ENCODE measurements at regions not wholly inside any gene's neighbourhood (a gene's known extent, or its start where the extent isn't known, plus 50 kb on each side); places are given as distances from the start of the nearest gene placed in this dataset.
"Not testable (repeated sequence)": the region's sequence is repeated elsewhere in the genome, so short reads cannot be mapped to it uniquely, and the experiment has no call there.

DNA sequence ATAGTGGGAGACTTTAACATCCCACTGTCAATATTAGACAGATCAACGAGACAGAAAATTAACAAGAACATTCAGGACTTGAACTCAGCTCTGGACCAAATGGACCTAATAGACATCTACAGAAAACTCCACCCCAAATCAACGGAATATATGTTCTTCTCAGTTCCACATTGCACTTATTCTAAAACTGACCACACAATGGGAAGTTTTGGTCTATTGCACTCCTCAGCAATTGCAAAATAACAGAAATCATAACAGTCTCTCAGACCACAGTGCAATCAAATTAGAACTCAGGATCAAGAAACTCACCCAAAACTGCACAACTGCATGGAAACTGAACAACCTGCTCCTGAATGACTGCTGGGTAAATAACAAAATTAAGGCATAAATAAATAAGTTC lies 449.9 kb upstream of the FANCL start:
- not testable (repeated sequence) for DNase-seq (ENCODE audit: low spot score)

GRCh38 chr2:58688813-58689212 lies 447.7 kb upstream of the FANCL start:
- in situ Hi-C loops (cut with HindIII; ENCODE audit: low sequenced_read_pairs) = no loop called here
- DNase-seq (ENCODE audit: low spot score) = no peak

More for the DNA sequence above, 449.9 kb upstream of the FANCL start:
- in situ Hi-C loops (cut with HindIII; ENCODE audit: low sequenced_read_pairs) = not testable (repeated sequence)

DNA sequence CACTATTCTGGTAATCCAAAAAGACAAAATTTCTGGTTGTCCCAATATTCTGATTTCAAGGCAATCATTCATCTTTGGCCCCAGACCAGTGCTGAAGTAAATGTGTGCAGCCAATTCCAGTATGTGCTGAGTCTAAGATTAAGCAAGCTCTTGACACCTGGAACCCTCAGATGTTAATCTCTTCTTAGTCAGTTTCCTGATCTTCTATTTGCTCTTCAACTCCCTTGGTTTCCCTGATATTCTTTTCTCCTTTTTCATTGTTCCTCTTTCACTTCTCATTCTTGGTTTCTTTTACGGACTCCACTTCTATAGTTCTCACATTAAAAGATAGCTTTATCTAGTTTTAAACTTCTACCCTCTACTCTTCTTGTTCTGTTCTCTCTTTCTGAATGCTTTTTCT lies 445.7 kb upstream of the FANCL start:
- in situ Hi-C loops (cut with HindIII; ENCODE audit: low sequenced_read_pairs) = no loop called here
- no peak for DNase-seq (ENCODE audit: low spot score)

DNA sequence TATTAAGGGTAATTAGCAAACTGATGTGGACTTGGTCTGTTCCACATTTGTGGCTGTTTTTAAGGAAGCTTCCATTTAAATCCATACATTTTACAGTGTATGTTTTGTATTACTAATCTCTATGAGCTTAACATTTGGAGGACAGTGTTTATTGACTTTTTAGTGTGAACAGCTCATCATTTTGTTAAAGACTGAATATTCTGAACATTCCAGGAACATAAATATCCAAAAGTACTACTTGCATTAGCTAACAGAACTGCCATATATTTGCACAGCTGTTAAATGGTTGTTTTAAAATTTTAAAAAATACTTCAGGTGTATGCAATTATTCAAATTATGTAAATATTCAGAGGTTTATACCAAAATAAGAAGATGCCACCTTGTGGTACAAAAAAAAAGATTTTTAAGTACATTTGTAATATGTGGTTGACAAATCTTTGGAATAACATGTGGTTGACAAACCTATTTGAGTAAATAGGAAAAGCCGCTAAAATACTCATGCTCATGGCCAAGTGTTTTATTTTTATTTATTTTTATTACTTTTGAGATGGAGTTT lies 439.7 kb upstream of the FANCL start:
- DNase-seq (ENCODE audit: low spot score) = no peak
- in situ Hi-C loops (cut with HindIII; ENCODE audit: low sequenced_read_pairs) = no loop called here

DNA sequence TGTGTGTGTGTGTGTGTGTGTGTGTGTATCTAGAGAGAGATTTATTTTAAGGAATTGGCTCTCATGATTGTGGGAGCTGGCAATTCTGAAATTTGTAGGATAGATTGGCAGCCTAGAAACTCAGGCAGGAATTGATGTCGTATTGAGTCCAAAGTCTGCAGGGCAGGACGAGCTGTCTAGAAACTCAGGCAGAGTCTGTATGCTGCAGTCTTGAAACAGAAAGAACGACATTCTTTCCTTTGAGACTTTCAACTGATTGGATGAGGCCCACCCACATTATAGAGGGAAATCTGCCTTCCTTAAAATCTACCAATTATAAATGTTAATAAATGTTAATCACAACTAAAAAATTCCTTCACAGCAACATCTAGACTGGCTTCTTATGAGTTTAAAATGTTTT lies 436.6 kb upstream of the FANCL start:
- DNase-seq (ENCODE audit: low spot score) = no peak
- in situ Hi-C loops (cut with HindIII; ENCODE audit: low sequenced_read_pairs) = no loop called here

- in situ Hi-C loops (cut with HindIII; ENCODE audit: low sequenced_read_pairs) = no loop called here
- DNase-seq (ENCODE audit: low spot score) = no peak
These were observed 430.6 kb upstream of the FANCL start for GRCh38 chr2:58671675-58672074.

- in situ Hi-C loops (cut with HindIII; ENCODE audit: low sequenced_read_pairs) = no loop called here
- no peak for DNase-seq (ENCODE audit: low spot score)
These were observed 428.9 kb upstream of the FANCL start for GRCh38 chr2:58669998-58670397.

- in situ Hi-C loops (cut with HindIII; ENCODE audit: low sequenced_read_pairs) = no loop called here
These were observed 426.1 kb upstream of the FANCL start for GRCh38 chr2:58667137-58667774.

DNA sequence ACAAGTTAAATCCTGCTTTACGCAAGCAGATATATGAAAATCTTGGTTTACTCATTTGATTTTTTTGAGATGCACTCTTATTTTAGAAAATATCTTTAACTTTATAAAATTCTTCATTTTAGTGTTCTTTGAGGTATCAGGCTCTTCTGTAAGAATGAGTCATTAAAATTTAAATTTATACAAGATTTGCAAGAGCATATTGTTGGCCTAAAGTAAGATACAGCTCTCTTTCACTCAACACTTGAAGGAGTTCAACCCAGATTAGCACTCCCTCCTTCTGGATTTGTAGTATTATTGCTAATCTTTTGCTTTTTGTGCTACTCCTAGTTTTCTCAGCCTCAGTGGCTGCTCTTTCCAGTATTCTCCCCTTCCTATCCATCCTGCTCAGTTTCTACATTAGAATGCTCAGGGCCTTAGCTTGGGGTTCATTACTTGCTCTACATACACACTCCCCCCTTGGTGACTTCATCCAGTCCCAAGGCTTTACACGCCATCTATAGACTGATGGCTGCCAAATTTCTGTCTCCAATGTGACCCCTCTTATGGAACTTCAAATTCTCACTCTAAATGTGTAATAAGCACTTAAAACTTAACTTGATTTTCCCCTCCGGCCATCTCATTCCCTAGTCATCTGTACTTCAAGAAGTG lies 425.3 kb upstream of the FANCL start:
- in situ Hi-C loops (cut with HindIII; ENCODE audit: low sequenced_read_pairs) = no loop called here
- no peak for DNase-seq (ENCODE audit: low spot score)

More at GRCh38 chr2:58667137-58667774, 426.1 kb upstream of the FANCL start:
- DNase-seq (ENCODE audit: low spot score) = no peak

GRCh38 chr2:58665154-58665553 lies 424.0 kb upstream of the FANCL start:
- DNase-seq (ENCODE audit: low spot score) = no peak
- in situ Hi-C loops (cut with HindIII; ENCODE audit: low sequenced_read_pairs) = no loop called here

DNA sequence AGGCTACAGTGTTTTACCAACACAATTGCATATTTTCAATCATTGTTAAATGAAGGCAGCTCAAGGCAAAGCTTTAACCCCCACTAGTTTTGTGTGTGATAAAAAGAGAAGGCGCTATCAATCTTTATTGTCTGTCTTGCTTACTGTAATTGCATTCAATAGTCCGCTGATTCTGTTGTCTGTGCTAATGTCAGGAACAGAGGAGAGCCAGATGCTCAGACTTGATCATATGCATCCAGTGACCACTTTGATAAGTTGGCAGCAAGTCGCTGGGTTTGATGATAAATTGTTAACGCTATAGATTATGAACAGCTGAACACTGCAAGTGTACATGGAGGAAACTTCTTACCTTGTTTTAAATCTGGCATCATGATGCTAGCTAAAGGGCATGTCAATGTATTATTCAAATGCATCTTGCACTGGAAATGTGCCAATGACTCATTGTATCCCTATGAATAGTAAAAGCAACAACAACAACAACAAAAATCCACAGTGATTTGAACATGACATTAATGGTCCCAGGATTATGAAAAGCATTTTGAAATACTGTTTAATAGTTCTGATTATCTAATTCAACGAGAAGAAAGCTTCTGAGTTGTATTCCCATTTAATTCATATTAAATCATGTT lies 423.5 kb upstream of the FANCL start:
- DNase-seq (ENCODE audit: low spot score) = no peak
- in situ Hi-C loops (cut with HindIII; ENCODE audit: low sequenced_read_pairs) = no loop called here

DNA sequence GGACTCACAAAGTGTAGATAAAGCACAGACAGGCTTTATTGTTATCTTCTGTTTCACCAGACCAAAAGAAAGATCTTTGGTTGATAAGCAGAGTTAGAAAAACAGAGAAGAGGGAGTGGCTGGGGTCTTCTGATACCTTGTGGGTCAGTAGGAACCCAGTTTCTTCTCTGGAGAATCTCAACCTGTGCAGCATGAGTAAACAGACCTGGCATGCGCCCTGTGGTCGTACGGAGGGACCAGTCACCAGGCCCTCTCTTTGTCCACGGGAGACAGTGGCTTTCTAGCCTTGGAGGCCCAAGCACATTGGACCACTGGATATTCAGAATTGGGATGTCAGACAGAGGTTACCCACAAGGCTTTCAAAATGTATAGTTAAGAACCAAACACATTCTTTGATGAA lies 418.9 kb upstream of the FANCL start:
- in situ Hi-C loops (cut with HindIII; ENCODE audit: low sequenced_read_pairs) = no loop called here
- DNase-seq (ENCODE audit: low spot score) = no peak

GRCh38 chr2:58655152-58655551 lies 414.0 kb upstream of the FANCL start:
- no peak for DNase-seq (ENCODE audit: low spot score)
- in situ Hi-C loops (cut with HindIII; ENCODE audit: low sequenced_read_pairs) = no loop called here

DNA sequence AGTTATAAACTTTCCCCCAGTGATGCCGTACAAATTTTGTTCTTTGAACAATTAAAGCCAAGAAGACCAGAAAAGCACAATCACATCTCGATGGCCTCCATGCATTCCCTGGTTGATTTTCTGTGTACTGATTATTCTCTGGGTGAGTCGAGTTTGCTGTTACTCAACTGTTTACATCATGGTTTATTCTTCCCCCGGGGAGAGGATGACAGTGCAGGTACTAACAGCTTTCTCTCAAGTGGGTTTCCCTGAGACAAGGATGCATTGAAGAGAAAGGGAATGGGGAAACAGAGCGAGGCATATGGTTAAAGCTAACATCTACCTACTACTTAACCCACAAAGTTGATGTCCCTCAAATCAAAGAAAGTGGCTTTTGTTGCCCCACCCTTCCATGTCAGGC lies 410.8 kb upstream of the FANCL start:
- in situ Hi-C loops (cut with HindIII; ENCODE audit: low sequenced_read_pairs) = no loop called here
- DNase-seq (ENCODE audit: low spot score) = no peak

DNA sequence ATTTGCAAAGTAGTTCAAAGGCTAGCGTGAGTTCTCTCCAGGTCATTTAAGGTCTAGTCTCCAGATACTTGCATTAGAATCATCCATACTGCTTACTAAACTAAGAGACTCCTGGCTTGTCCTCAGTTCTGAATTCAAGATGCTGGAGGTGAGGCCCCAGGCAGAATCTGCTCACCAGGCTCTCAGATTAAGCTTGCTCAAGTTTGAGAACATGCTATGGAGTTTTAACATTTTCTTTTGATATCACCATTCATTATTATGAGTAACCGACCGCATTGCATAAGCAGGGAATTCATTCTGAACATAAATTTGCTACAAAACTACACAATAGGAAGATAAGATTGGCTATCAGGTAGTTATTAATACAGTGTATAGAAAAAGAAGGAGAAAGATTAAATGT lies 409.7 kb upstream of the FANCL start:
- in situ Hi-C loops (cut with HindIII; ENCODE audit: low sequenced_read_pairs) = no loop called here
- no peak for DNase-seq (ENCODE audit: low spot score)

GRCh38 chr2:58649756-58650155 lies 408.6 kb upstream of the FANCL start:
- no peak for DNase-seq (ENCODE audit: low spot score)
- in situ Hi-C loops (cut with HindIII; ENCODE audit: low sequenced_read_pairs) = no loop called here

GRCh38 chr2:58645017-58645416 lies 403.9 kb upstream of the FANCL start:
- in situ Hi-C loops (cut with HindIII; ENCODE audit: low sequenced_read_pairs) = no loop called here
- no peak for DNase-seq (ENCODE audit: low spot score)

DNA sequence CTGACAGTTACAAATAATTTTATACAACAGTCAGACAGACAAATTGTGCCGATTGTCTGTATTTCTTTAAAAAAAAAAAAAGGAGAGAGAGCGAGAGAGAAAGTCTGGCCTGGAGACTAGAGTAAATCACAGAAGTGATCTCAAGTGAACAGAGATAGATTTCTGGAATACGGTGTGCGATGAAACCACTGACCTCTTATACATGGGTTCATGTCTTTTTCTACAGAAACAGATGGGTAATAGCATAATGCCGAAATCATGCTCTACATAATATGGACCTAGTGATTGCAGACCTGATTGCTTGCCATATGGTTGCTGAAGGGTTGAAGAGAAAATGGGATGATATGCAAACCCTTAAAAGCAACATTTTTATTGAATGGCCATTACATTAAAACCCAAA lies 403.3 kb upstream of the FANCL start:
- no peak for DNase-seq (ENCODE audit: low spot score)
- in situ Hi-C loops (cut with HindIII; ENCODE audit: low sequenced_read_pairs) = no loop called here

GRCh38 chr2:58641001-58641400 lies 399.9 kb upstream of the FANCL start:
- in situ Hi-C loops (cut with HindIII; ENCODE audit: low sequenced_read_pairs) = no loop called here
- no peak for DNase-seq (ENCODE audit: low spot score)

GRCh38 chr2:58640042-58640441 lies 398.9 kb upstream of the FANCL start:
- DNase-seq (ENCODE audit: low spot score) = no peak
- in situ Hi-C loops (cut with HindIII; ENCODE audit: low sequenced_read_pairs) = no loop called here
